Fibroblast of lung (primary cell): ENCODE measurements at regions not wholly inside any gene's neighbourhood (a gene's known extent, or its start where the extent isn't known, plus 50 kb on each side); places are given as distances from the start of the nearest gene placed in this dataset.

Source experiments
- DNase-seq, 2 donors: peaks; one replicate each; pipeline versions ENCODE4 v3.0.0 to v3.0.0-alpha.2; 2010; ENCODE audit warnings: low read depth in 2 of 2
- H2AFZ ChIP-seq: 2 replicates; pipeline ENCODE4 v1.5.1; 2012; ENCODE audit warnings: low read length, control low read depth, inconsistent platforms
- H3K27ac ChIP-seq: 2 replicates; pipeline ENCODE4 v1.5.1; 2011; ENCODE audit warnings: low read length, control low read depth; ENCODE audit not compliant: insufficient read depth
- H3K27me3 ChIP-seq: 2 replicates; pipeline ENCODE4 v1.5.1; 2011; ENCODE audit warnings: mild to moderate bottlenecking, low read length; ENCODE audit not compliant: control insufficient read depth, insufficient read depth
- H3K36me3 ChIP-seq: 2 replicates; pipeline ENCODE4 v1.5.1; 2011; ENCODE audit warnings: low read length; ENCODE audit not compliant: control insufficient read depth, insufficient read depth
- H3K4me1 ChIP-seq: 2 replicates; pipeline ENCODE4 v1.5.1; 2011; ENCODE audit warnings: low read length; ENCODE audit not compliant: control insufficient read depth, insufficient read depth; ENCODE audit errors: extremely low read depth
- H3K4me2 ChIP-seq: 2 replicates; pipeline ENCODE4 v1.5.1; 2011; ENCODE audit warnings: low read length, control low read depth; ENCODE audit not compliant: insufficient read depth; ENCODE audit errors: extremely low read depth
- H3K4me3 ChIP-seq, 4 experiments: fragments of 200-600 bp in 1 of 4; sonication (generic) in 1 of 4; replicated peaks in 1 of 4; 2 replicates each; pipeline ENCODE4 v1.5.1; 2011 to 2016; ENCODE audit warnings: low read length in 4 of 4, low read depth in 3 of 4, mild to moderate bottlenecking in 3 of 4, control low read depth in 2 of 4, inconsistent platforms in 1 of 4, mixed read lengths in 1 of 4; ENCODE audit not compliant: insufficient read depth in 1 of 4; ENCODE audit errors: control extremely low read depth in 1 of 4
- H3K79me2 ChIP-seq: 2 replicates; pipeline ENCODE4 v1.5.1; 2012; ENCODE audit warnings: mild to moderate bottlenecking, low read length, inconsistent platforms; ENCODE audit not compliant: control insufficient read depth, insufficient read depth
- H3K9ac ChIP-seq: 2 replicates; pipeline ENCODE4 v1.5.1; 2011; ENCODE audit warnings: mild to moderate bottlenecking, low read length, control low read depth; ENCODE audit not compliant: insufficient read depth
- H3K9me3 ChIP-seq: 2 replicates; pipeline ENCODE4 v1.5.1; 2012; ENCODE audit warnings: low read depth, low read length; ENCODE audit not compliant: control insufficient read depth, insufficient read depth
- H4K20me1 ChIP-seq: 2 replicates; pipeline ENCODE4 v1.5.1; 2011; ENCODE audit warnings: low read length; ENCODE audit not compliant: control insufficient read depth, insufficient read depth; ENCODE audit errors: extremely low read depth
- EZH2 ChIP-seq: IDR thresholded peaks from 2 replicates; pipeline ENCODE4 v1.5.1; 2012; ENCODE audit warnings: low read length, control low read depth, mild to moderate bottlenecking; ENCODE audit errors: missing control alignments
- TF ChIP-seq, protein P1 (sequence below), 2 donors: IDR thresholded peaks in 1 of 2; conservative IDR thresholded peaks in 1 of 2; 1 replicate in 1 of 2; 2 replicates in 1 of 2; pipeline ENCODE4 v1.5.1; 2011 to 2012; ENCODE audit warnings: low read length in 2 of 2, control low read depth in 1 of 2, inconsistent platforms in 1 of 2, low read depth in 1 of 2, mild to moderate bottlenecking in 1 of 2

DNA sequence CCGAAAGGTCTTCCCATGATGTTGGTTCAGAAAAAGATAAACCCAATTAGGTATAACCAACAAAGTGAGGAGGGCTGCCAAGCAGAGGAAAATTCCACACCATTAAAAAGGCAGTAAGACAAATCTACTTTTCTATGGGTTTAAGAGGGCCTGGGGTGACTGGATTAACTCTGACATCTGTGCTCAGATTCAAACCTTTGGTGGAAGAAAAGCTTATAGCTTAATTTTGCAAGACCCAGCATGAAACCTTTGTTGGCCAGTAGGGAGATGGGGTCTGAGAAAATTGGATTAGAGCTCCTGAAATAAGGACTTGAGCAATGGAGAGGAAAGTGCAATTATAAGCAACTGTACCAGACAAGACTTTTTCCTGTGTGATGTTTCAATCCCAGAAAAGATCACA, 104.2 kb downstream of the KDR start:
- no peak overlapping the region for H3K4me3 ChIP-seq
- no peaks in the 10 kb centered on the region for H3K79me2 ChIP-seq
- no peaks in the 10 kb centered on the region for H3K9me3 ChIP-seq
- H4K20me1 ChIP-seq: no peaks in the 10 kb centered on the region
- no peaks in the 10 kb centered on the region for H3K4me1 ChIP-seq
- no peak overlapping the region for H3K27ac ChIP-seq
- TF ChIP-seq EZH2: no peak
- TF ChIP-seq, protein P1, sequence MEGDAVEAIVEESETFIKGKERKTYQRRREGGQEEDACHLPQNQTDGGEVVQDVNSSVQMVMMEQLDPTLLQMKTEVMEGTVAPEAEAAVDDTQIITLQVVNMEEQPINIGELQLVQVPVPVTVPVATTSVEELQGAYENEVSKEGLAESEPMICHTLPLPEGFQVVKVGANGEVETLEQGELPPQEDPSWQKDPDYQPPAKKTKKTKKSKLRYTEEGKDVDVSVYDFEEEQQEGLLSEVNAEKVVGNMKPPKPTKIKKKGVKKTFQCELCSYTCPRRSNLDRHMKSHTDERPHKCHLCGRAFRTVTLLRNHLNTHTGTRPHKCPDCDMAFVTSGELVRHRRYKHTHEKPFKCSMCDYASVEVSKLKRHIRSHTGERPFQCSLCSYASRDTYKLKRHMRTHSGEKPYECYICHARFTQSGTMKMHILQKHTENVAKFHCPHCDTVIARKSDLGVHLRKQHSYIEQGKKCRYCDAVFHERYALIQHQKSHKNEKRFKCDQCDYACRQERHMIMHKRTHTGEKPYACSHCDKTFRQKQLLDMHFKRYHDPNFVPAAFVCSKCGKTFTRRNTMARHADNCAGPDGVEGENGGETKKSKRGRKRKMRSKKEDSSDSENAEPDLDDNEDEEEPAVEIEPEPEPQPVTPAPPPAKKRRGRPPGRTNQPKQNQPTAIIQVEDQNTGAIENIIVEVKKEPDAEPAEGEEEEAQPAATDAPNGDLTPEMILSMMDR (conservative IDR thresholded peaks at IDR 0.05 in 1 of 2, IDR thresholded peaks at IDR 0.05 in 1 of 2; ENCODE audit: low read depth in 1 of 2, low read length in 2 of 2): no peak
- no peak overlapping the region for H3K9ac ChIP-seq
- no peak for DNase-seq
- H3K27me3 ChIP-seq: no peaks in the 10 kb centered on the region
- H3K36me3 ChIP-seq: no peaks in the 10 kb centered on the region
- H3K4me2 ChIP-seq: no peak overlapping the region
- no peak overlapping the region for H2AFZ ChIP-seq

DNA sequence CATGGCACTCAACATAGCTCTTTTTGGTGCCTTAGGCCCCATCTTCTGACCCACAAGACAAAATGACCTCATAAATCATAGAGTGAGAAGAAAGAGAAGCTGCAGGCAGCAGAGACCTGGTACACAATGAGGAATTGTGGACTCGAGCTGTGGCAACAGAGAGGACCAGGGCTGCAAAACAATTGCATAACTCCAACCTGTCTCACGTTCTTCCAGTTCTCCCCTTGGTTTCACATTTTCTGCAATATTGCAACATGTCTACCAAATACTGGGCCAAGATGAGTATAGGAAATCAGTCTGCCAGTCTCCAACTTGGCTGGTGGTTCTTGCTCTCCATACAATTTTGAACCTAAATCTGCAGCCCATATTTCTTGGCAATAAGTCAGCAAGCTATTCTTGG, 105.3 kb downstream of the KDR start:
- Histone ChIP-seq H3K9me3 (no peaks in the 10 kb centered on the region), H3K4me3 (no peak overlapping the region), H2AFZ (no peak overlapping the region), H3K36me3 (no peaks in the 10 kb centered on the region), H3K27ac (no peak overlapping the region), H3K4me2 (no peak overlapping the region), H3K27me3 (no peaks in the 10 kb centered on the region), H4K20me1 (no peaks in the 10 kb centered on the region), H3K9ac (no peak overlapping the region), H3K4me1 (no peaks in the 10 kb centered on the region), H3K79me2 (no peaks in the 10 kb centered on the region)
- no peak for DNase-seq
- TF ChIP-seq, protein P1 (conservative IDR thresholded peaks at IDR 0.05 in 1 of 2, IDR thresholded peaks at IDR 0.05 in 1 of 2; ENCODE audit: low read depth in 1 of 2, low read length in 2 of 2): no peak
- no peak for TF ChIP-seq EZH2

DNA sequence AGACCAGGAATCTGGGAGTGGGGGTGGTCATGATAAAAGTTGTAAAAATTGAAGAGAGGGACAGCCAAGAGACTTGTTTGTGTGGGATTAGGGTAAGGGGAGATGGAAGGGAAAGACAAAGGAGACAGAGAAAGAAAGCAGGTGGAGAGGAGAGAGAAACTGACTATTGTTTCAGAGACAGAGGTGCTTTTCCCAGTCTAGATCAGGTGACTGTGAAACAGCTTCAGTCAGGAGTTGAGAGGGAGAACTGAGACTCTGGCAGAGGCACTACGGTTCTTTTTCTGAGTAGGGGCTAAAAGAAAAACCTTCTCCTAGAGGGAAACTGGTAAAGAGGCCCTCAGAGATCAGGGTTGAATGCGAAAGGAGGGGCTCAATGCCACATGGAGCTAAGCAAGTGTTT, 106.4 kb downstream of the KDR start:
- H3K4me2 ChIP-seq: no peak overlapping the region
- H3K27ac ChIP-seq: no peak overlapping the region
- DNase-seq: no peak
- H3K36me3 ChIP-seq: no peaks in the 10 kb centered on the region
- no peak overlapping the region for H3K9ac ChIP-seq
- H3K27me3 ChIP-seq: no peaks in the 10 kb centered on the region
- no peak overlapping the region for H3K4me3 ChIP-seq
- TF ChIP-seq, protein P1 (conservative IDR thresholded peaks at IDR 0.05 in 1 of 2, IDR thresholded peaks at IDR 0.05 in 1 of 2; ENCODE audit: low read depth in 1 of 2, low read length in 2 of 2): no peak
- no peak for TF ChIP-seq EZH2
- H2AFZ ChIP-seq: no peak overlapping the region
- H3K4me1 ChIP-seq: no peaks in the 10 kb centered on the region
- H3K79me2 ChIP-seq: no peaks in the 10 kb centered on the region
- no peaks in the 10 kb centered on the region for H4K20me1 ChIP-seq
- H3K9me3 ChIP-seq: no peaks in the 10 kb centered on the region
